SJSA1 (cell line): ENCODE measurements at regions not wholly inside any gene's neighbourhood (a gene's known extent, or its start where the extent isn't known, plus 50 kb on each side); places are given as distances from the start of the nearest gene placed in this dataset.
A peak's percentile ranks its signal among the peaks of the same experiment; 100 is the strongest.
"Not testable (repeated sequence)": the region's sequence is repeated elsewhere in the genome, so short reads cannot be mapped to it uniquely, and the experiment has no call there.

Experiments
- DNase-seq, 2 experiments: peaks; one replicate each; pipeline ENCODE4 v3.0.0-alpha.2; 2015 to 2020; ENCODE audit warnings: low spot score in 2 of 2, low read depth in 1 of 2
- H3K27ac ChIP-seq: fragments of 250-450 bp; sonication (Bioruptor Pico); 2 replicates; pipeline ENCODE4 v1.5.1; 2020; ENCODE audit warnings: mild to moderate bottlenecking, moderate library complexity
- H3K27me3 ChIP-seq: fragments of 250-450 bp; sonication (Bioruptor Pico); replicated peaks from 2 replicates; pipeline ENCODE4 v1.5.1; 2020; ENCODE audit warnings: mild to moderate bottlenecking, moderate library complexity
- H3K36me3 ChIP-seq: fragments of 250-450 bp; sonication (Bioruptor Pico); 2 replicates; pipeline ENCODE4 v1.5.1; 2020; ENCODE audit warnings: mild to moderate bottlenecking
- H3K4me1 ChIP-seq: fragments of 250-450 bp; sonication (Bioruptor Pico); replicated peaks from 2 replicates; pipeline ENCODE4 v1.6.1; 2021; ENCODE audit warnings: mild to moderate bottlenecking
- H3K4me3 ChIP-seq: fragments of 250-450 bp; sonication (Bioruptor Pico); 2 replicates; pipeline ENCODE4 v1.5.1; 2020; ENCODE audit warnings: mild to moderate bottlenecking
- H3K9me3 ChIP-seq: fragments of 250-450 bp; sonication (Bioruptor Pico); replicated peaks from 2 replicates; pipeline ENCODE4 v1.5.1; 2020; ENCODE audit warnings: mild to moderate bottlenecking

- Histone ChIP-seq H3K9me3 (no peaks in the 10 kb centered on the region), H3K27ac (no peak overlapping the region), H3K4me1 (no peaks in the 10 kb centered on the region; the same call in 1 of the 2 replicates), H3K36me3 (no peaks in the 10 kb centered on the region), H3K4me3 (no peak overlapping the region), H3K27me3 (no peaks in the 10 kb centered on the region)
- DNase-seq = no peak
Measured at GRCh38 chr19:30245401-30246039, 126.7 kb upstream of the ZNF536 start.

DNA sequence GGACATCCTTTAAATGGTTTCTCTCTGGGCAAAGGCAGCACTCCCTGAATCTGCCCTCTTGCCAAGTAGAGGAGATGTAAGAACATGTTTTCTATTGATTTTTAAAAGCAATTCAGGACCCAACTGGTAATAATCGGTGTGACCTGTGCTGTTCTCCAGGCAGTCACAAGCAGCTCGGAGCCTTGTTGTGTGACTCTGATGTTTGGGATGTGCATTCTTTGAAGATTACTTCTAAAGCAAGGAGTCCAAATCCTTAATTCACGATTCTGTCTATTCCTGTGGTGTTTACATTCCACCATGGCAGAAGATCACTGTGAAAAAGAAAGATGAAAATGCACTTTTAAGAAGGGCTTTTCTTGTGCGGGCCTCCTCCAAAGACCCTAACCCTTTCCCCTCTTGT is 122.3 kb upstream of the ZNF536 start:
- no peaks in the 10 kb centered on the region; the same call in 1 of the 2 replicates for H3K4me1 ChIP-seq
- no peak for DNase-seq
- H3K27me3 ChIP-seq = peaks cover 14% of the 10 kb centered on the region
- no peak overlapping the region for H3K27ac ChIP-seq
- H3K36me3 ChIP-seq = no peaks in the 10 kb centered on the region
- H3K4me3 ChIP-seq = no peak overlapping the region
- no peaks in the 10 kb centered on the region for H3K9me3 ChIP-seq

DNA sequence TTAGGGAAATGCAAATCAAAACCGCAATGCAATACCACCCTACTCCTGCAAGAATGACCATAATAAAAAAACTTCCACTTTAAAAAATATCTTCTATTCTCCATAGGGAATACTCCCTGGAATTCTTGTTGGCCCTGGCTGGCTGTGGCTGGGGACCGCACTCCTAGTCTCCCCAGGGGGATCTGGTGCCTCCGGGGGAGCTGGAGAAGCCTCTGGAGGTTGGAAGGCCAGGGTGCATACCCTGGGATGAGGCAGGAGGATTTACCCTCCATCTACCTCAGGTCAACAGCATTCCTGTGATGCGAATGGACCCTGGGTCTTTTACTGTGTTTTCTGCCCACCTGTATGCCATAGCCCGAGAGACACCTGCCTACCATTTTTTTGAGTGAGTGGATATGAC is 120.0 kb upstream of the ZNF536 start:
- no peaks in the 10 kb centered on the region for H3K9me3 ChIP-seq
- peaks cover 14% of the 10 kb centered on the region for H3K27me3 ChIP-seq

GRCh38 chr19:30253581-30253996 is 118.6 kb upstream of the ZNF536 start:
- H3K27ac ChIP-seq = no peak overlapping the region
- DNase-seq = peak; percentile 36 to 66
- H3K36me3 ChIP-seq = no peaks in the 10 kb centered on the region
- peaks cover 14% of the 10 kb centered on the region for H3K27me3 ChIP-seq
- H3K4me3 ChIP-seq = no peak overlapping the region
- H3K4me1 ChIP-seq = no peaks in the 10 kb centered on the region; the same call in 1 of the 2 replicates
- no peaks in the 10 kb centered on the region for H3K9me3 ChIP-seq

More for the DNA sequence above, 120.0 kb upstream of the ZNF536 start:
- Histone ChIP-seq H3K4me1 (no peaks in the 10 kb centered on the region; the same call in 1 of the 2 replicates), H3K36me3 (no peaks in the 10 kb centered on the region), H3K27ac (no peak overlapping the region), H3K4me3 (no peak overlapping the region)
- DNase-seq = no peak

DNA sequence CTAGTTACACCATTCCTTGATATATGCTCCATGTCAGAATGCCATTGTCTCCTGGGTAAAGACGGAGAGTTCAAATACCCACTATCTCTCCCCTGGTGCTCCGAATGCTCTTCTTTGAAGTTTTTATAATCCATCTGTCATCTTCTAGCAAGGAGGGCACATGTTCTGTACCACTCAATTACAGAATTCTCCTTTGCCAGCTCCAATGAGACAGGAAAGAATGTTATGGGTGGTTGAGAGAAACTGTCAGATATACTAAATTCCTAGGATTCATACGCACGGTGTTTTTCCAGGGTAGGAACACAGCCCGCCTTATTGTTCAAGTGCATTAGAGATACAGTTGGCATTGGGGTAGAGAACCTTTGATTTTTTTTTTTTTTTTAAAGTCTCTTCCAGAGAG is 118.0 kb upstream of the ZNF536 start:
- no peaks in the 10 kb centered on the region for H3K9me3 ChIP-seq
- H3K4me3 ChIP-seq = no peak overlapping the region
- no peak for DNase-seq
- no peak overlapping the region for H3K27ac ChIP-seq
- no peaks in the 10 kb centered on the region; the same call in 1 of the 2 replicates for H3K4me1 ChIP-seq
- H3K27me3 ChIP-seq = peaks cover 14% of the 10 kb centered on the region
- H3K36me3 ChIP-seq = no peaks in the 10 kb centered on the region

GRCh38 chr19:30254789-30255188 is 117.4 kb upstream of the ZNF536 start:
- Histone ChIP-seq H3K36me3 (no peaks in the 10 kb centered on the region), H3K9me3 (no peaks in the 10 kb centered on the region), H3K27me3 (peaks cover 14% of the 10 kb centered on the region), H3K4me1 (no peaks in the 10 kb centered on the region; the same call in 1 of the 2 replicates), H3K4me3 (no peak overlapping the region), H3K27ac (no peak overlapping the region)
- no peak for DNase-seq

GRCh38 chr19:30255791-30256495 is 116.2 kb upstream of the ZNF536 start:
- DNase-seq = no peak
- Histone ChIP-seq H3K27ac (no peak overlapping the region), H3K9me3 (no peaks in the 10 kb centered on the region), H3K27me3 (peaks cover 14% of the 10 kb centered on the region), H3K4me3 (no peak overlapping the region), H3K4me1 (no peaks in the 10 kb centered on the region), H3K36me3 (no peaks in the 10 kb centered on the region)

DNA sequence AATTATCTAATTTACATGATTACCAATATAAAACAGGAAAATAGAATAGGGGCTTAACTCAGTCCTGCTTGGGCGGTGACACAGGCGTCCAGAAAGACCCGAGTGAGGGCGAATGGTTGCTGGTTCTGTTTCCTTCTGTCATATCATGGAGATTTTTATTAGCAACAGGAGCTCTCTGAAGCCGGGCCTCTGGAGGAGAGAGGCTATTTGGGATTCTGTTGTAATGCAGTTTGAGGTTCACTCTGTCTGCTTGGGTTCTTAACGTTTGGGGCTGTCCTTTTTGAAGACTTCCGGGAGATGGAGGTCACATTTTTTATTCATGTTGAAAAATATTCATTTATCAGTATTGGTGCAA is 115.7 kb upstream of the ZNF536 start:
- Histone ChIP-seq H3K9me3 (no peaks in the 10 kb centered on the region), H3K27ac (no peak overlapping the region), H3K4me1 (no peaks in the 10 kb centered on the region), H3K4me3 (no peak overlapping the region), H3K27me3 (peaks cover 14% of the 10 kb centered on the region), H3K36me3 (no peaks in the 10 kb centered on the region)
- DNase-seq = no peak

- H3K4me1 ChIP-seq = no peaks in the 10 kb centered on the region; the same call in 1 of the 2 replicates
- H3K27ac ChIP-seq = no peak overlapping the region
- no peaks in the 10 kb centered on the region for H3K9me3 ChIP-seq
- no peak overlapping the region for H3K4me3 ChIP-seq
- peak in 1 of 2 experiments; percentile 22 for DNase-seq
- no peaks in the 10 kb centered on the region for H3K36me3 ChIP-seq
- H3K27me3 ChIP-seq = no peaks in the 10 kb centered on the region
Measured at GRCh38 chr19:30263830-30264381, 108.3 kb upstream of the ZNF536 start.

DNA sequence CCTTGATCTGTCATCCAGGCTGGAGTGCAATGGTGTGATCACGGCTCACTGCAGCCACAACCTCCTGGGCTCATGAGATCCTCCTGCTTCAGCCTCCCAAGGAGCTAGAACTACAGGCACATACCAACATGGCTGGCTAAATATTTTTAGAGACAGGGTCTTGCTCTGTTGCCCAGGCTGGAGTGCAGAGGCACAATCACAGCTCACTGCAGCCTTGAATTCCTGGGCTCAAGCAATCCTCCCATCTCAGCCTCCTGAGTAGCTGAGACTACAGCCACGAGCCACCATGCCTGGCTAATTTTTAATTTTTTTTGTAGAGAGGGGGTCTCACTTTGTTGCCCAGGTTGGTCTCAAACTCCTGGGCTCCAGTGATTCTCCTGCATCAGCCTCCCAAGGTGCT is 106.3 kb upstream of the ZNF536 start:
- not testable (repeated sequence) for H3K36me3 ChIP-seq, H3K27ac ChIP-seq, H3K4me3 ChIP-seq, DNase-seq, H3K9me3 ChIP-seq, H3K27me3 ChIP-seq, H3K4me1 ChIP-seq

- no peak for DNase-seq
- H3K4me3 ChIP-seq = no peak overlapping the region
- H3K36me3 ChIP-seq = no peaks in the 10 kb centered on the region
- H3K27ac ChIP-seq = no peak overlapping the region
- no peaks in the 10 kb centered on the region; the same call in 1 of the 2 replicates for H3K4me1 ChIP-seq
- no peaks in the 10 kb centered on the region for H3K9me3 ChIP-seq
- H3K27me3 ChIP-seq = no peaks in the 10 kb centered on the region
Measured at GRCh38 chr19:30266687-30267086, 105.5 kb upstream of the ZNF536 start.

GRCh38 chr19:30267332-30267731 is 104.9 kb upstream of the ZNF536 start:
- Histone ChIP-seq H3K27ac (no peak overlapping the region), H3K4me3 (no peak overlapping the region), H3K36me3 (no peaks in the 10 kb centered on the region), H3K9me3 (no peaks in the 10 kb centered on the region), H3K27me3 (no peaks in the 10 kb centered on the region), H3K4me1 (no peaks in the 10 kb centered on the region; the same call in 1 of the 2 replicates)
- no peak for DNase-seq

DNA sequence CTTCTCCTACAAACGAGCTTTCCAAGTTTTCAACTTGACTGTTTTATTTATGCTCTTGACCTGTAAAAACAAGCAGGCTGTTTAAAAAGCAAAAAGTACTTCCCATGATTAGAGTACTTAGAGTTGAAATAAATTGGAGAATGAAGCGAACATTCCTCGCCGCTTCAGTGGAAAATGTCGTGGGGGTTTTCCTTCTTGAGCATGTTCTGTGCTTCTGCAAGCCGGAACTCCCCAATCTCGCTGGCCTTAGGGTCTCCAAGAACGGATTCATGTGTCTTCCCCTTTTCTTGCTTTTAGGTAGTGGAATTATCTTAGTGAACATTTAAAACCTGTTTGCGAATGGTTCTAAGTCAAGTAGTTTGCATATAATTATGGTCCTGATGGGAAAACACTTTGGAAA is 103.6 kb upstream of the ZNF536 start:
- no peak for DNase-seq
- H3K9me3 ChIP-seq = no peaks in the 10 kb centered on the region
- H3K27me3 ChIP-seq = no peaks in the 10 kb centered on the region

GRCh38 chr19:30269638-30270037 is 102.5 kb upstream of the ZNF536 start:
- DNase-seq = no peak
- Histone ChIP-seq H3K27me3 (no peaks in the 10 kb centered on the region), H3K36me3 (no peaks in the 10 kb centered on the region), H3K27ac (no peak overlapping the region), H3K4me1 (no peaks in the 10 kb centered on the region), H3K9me3 (no peaks in the 10 kb centered on the region), H3K4me3 (no peak overlapping the region)

More for the DNA sequence above, 103.6 kb upstream of the ZNF536 start:
- H3K36me3 ChIP-seq = no peaks in the 10 kb centered on the region
- H3K27ac ChIP-seq = no peak overlapping the region
- no peaks in the 10 kb centered on the region; the same call in 1 of the 2 replicates for H3K4me1 ChIP-seq
- no peak overlapping the region for H3K4me3 ChIP-seq
